ENCODE measurements at regions not wholly inside any gene's neighbourhood (a gene's known extent, or its start where the extent isn't known, plus 50 kb on each side); places are given as distances from the start of the nearest gene placed in this dataset.

GRCh38 chr6:144644776-144645175 is 359.6 kb downstream of the UTRN start (continued):
- TF ChIP-seq POGZ (CRISPR knock-in tag; IDR thresholded peaks at IDR 0.05) (peak; percentile 38; the same call in 1 of the 2 replicates), MED13 (CRISPR knock-in tag; IDR thresholded peaks at IDR 0.05) (no peak), STAT5B (CRISPR knock-in tag; IDR thresholded peaks at IDR 0.05) (no peak), HMG20A (CRISPR knock-in tag; IDR thresholded peaks at IDR 0.05; ENCODE audit: borderline replicate concordance) (peak; percentile 26; the same call in 1 of the 2 replicates), NCOA2 (CRISPR knock-in tag; IDR thresholded peaks at IDR 0.05) (peak; percentile 65; the same call in 1 of the 2 replicates), ZBTB7B (CRISPR knock-in tag; IDR thresholded peaks at IDR 0.05) (peak; percentile 56; the same call in 1 of the 2 replicates), ZNF513 (CRISPR knock-in tag; conservative IDR thresholded peaks at IDR 0.05) (no peak), ZGPAT (CRISPR knock-in tag; IDR thresholded peaks at IDR 0.05) (peak; percentile 32; the same call in 1 of the 2 replicates), MTF2 (CRISPR knock-in tag; IDR thresholded peaks at IDR 0.05; ENCODE audit: borderline replicate concordance) (no peak), SALL1 (CRISPR knock-in tag; IDR thresholded peaks at IDR 0.05) (no peak; the same call in 1 of the 2 replicates), ZNF589 (CRISPR knock-in tag; conservative IDR thresholded peaks at IDR 0.05) (no peak), MATR3 (CRISPR knock-in tag; IDR thresholded peaks at IDR 0.05) (no peak), ZNF24 (IDR thresholded peaks at IDR 0.05) (no peak), MAX (IDR thresholded peaks at IDR 0.05) (peak; percentile 22; the same call in 1 of the 2 replicates), ZNF574 (CRISPR knock-in tag; IDR thresholded peaks at IDR 0.05) (no peak), ZFP37 (CRISPR knock-in tag; IDR thresholded peaks at IDR 0.05; ENCODE audit: borderline replicate concordance) (no peak), ZNF430 (CRISPR knock-in tag; IDR thresholded peaks at IDR 0.05) (no peak), ZNF20 (CRISPR knock-in tag; IDR thresholded peaks at IDR 0.05) (no peak), NFATC3 (CRISPR knock-in tag; IDR thresholded peaks at IDR 0.05) (no peak), RFX5 (IDR thresholded peaks at IDR 0.05; ENCODE audit: low read depth, low read length) (no peak), PHB2 (IDR thresholded peaks at IDR 0.05; ENCODE audit: partially characterized antibody) (no peak), SMAD1 (CRISPR knock-in tag; IDR thresholded peaks at IDR 0.05; ENCODE audit: borderline replicate concordance, low read depth) (no peak), HMGXB4 (CRISPR knock-in tag; IDR thresholded peaks at IDR 0.05; ENCODE audit: borderline replicate concordance in 1 of 2, low read depth in 1 of 2) (no peak)

Data from HepG2 (cell line).